GM21423 (cell line): ENCODE measurements at regions not wholly inside any gene's neighbourhood (a gene's known extent, or its start where the extent isn't known, plus 50 kb on each side); places are given as distances from the start of the nearest gene placed in this dataset.
A peak's percentile ranks its signal among the peaks of the same experiment; 100 is the strongest.
"Not testable (repeated sequence)": the region's sequence is repeated elsewhere in the genome, so short reads cannot be mapped to it uniquely, and the experiment has no call there.

Source experiments
- ATAC-seq: cut with Tn5 transposase; IDR thresholded peaks from one replicate; pipeline ENCODE4 v1.9.1; 2021; ENCODE audit warnings: mild to moderate bottlenecking, moderate library complexity; ENCODE audit not compliant: unreplicated experiment

DNA sequence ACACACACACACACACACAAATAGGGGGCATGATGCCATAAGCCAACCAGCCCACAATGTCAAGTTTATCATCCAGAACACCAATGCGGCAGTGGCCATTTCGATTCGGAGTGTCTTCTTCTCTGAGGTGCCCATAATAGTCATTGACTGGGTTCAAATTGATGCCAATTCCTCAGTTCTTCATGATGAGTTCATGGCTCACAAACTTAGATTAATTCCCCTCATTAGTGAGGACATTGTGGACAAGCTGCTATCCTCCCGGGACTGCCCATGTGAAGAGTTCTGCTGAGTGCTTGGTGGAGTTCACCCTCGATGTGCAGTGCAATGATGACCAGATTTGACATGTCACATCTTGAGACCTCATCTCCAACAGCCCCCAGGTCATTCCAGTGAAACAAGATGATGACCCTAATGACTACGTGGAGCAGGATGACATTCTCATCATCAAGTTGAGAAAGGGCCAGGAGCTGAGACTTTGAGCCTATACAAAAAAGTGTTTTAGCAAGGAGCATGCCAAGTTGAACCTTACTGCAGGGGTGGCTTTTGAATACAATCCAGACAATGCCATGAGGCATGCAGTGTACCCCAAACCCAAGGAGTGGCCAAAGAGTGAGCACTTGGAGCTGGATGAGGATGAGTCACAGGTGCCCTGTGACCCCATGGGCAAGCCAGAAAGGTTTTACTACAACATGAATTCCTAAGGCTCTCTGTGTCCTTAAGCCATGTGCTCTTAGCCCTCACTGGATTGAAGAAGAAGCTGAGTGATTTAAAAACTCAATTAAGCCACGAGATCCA, 211.6 kb upstream of the SAMSN1 start:
- no peak for ATAC-seq

DNA sequence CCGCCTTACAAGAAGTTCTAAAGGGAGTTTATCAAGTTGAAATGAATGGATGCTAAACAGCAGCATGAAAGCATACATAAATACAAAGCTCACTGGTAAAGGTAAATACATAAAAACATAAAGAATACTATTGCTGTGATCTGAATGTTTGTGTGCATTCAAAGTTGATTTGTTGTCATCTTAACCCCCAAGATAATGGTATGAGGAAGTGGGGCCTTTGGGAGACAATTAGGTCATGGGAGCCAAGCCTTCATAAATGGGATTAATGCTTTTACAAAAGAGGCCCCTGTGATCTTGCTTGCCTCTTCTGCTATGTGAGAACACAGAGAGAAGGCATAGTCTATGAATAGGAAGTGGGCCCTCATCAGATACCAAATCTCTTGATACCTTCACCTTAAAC, 209.0 kb upstream of the SAMSN1 start:
- no peak for ATAC-seq

DNA sequence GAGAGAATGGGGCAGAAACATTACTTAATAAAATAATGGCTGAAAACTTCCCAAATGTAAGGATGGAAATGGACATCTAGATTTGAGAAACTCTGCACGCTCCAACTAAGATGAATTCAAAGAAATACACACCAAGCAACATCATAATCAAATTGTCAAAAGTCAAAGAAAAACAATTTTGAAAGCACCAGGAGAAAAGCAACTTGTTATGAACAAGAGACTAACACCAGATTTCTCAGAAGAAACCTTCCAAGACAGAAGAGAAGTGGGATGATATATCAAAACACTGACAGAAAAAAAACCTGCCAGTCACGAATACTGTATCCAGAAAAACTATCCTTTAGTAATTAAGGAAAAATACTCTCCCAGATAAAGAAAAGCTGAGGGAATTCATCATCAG, 208.6 kb upstream of the SAMSN1 start:
- no peak for ATAC-seq

DNA sequence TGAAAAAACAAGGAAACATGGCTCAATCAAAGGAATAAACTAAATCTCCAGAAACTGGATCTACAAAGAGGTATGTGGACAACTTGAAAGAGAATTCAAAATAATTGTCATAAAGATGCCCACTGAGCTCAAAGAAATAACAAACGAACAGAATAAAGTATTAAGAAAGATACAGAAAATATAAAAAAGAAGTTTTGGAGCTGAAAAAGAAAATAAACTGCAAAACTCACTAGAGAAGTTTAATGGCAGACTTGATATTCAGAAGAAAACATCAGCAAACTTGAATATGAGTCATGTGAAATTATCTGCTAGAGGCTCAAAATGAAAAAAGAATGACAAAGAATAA, 208.1 kb upstream of the SAMSN1 start:
- ATAC-seq: no peak

DNA sequence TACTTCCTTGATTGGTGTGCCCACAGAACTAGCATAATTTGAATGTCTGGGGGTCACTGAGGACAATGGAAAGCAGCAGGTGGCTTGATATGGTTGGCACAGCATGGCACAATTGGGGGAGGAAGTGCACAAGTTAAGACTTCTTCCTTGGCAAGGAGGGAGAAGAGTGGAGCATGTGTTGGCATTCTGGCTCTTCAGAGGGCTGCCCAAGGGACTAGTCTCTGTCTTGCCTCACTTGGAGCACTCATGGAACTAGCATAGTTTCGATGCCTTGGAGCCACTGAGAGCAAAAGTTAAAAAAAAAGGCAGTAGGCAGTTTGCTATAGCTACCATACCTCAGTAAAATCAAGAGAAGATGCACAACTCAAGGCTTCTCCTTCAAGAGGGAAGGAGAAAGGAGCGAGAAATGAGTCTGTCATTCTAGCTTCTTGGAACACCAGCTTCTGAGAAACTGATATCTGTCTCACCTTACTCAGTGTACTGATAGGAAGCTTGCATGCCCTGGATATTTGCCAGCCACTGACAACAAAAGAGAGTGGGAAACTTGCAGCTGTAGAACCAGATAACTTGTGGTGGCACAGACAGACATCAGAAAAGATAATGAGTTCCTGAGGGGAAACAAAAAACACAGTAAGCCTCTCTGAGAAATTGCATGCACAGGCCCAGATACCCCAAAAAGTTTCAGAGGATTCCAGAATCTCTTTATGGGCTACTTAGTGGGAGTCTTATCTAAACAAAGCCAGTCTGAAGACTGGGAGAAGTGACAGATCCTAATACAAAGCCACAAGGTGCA, 207.5 kb upstream of the SAMSN1 start:
- no peak for ATAC-seq

DNA sequence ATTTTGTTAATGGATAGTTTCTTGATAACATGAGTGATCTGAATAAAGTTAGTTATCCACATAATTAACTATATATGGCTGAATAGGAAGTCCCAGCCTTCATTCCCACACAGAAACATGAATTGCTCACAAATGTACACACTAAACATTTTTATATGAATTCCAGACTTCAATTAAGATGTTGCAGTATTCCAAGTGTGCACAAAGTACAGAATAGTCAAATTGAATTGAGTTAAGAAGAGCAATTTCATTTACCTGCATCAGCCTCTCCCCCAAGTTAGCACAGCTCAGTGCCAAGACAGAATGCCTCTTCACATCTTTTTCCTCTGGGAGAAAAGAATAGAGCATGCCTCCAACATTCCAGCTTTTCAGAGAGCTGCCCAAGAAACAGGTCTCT, 207.0 kb upstream of the SAMSN1 start:
- no peak for ATAC-seq

DNA sequence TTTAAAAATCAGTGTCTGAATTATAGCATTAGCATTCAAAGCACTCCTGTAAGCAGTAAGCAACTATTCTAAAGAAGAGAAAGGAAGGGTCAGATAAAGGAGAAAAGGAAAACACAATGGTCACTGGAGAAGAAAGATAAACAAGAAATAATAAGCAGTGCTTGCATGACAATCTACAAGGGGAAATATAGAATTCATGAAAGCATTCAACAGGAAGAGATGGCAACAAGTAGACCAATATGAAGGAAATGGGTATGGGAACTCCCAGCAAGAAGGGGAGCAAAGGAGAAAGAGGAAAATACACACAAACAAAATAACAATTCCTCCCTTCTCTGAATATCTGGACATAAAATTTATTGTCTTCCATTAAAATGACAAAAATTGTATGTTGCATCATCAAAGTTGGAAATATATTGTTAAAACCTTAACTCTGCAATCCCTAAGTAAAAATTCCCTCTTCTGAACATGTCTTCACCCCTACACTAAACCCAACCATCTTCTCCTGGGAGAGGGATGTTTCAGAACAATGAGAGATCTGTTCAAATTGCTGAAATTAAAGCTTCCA, 206.3 kb upstream of the SAMSN1 start:
- ATAC-seq: no peak

DNA sequence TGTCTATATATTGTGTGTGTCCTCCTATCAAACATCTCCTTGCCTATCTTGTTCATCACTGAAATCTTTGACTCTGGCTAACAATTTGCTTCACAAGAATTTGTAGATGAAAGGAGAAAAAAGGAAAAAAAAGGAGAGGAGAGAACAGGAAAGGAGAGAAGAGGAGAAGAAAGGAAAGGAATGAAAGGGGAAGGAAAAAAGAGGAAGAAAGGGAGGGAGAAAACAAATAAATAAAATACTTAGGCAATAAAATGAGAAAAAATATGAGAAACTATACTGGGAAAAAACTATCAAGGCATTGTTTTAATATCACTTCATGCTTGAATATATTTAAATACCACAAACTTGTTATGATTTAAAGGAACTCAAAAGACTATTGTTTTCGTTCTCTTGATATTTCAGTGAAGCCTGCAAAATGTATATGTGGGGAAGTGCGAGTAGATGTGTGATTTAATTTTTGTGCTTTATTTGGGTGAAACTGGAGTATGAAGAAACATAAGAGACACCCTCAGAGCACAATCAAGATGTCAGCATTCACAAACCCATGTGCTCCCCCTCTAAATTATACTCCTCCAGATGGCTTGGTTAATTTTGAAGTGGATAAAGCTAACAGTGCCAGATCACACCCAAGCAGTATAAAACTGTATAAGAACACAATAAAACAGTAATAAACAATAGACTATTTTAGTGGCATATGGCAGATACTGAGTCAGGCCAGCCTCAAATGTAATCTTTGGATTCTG, 205.7 kb upstream of the SAMSN1 start:
- no peak for ATAC-seq

DNA sequence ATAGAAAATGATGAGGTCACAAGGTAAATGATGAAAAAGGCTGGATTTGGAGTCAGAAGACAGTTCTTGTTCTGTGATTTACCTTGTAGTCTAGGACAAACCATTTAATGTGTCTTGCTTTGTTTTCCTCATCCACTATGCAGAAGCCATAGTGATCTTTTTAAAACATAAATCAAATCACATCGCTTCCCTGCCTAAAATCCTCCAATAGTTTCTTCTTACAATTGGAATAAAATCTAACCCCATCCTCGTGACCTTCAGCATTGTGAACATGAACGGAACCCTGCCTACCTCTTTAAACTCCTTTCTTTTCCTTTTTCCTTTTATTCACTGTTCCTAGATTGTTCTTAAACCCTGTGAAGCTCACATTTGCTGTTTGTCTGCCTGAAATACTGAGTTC, 204.9 kb upstream of the SAMSN1 start:
- no peak for ATAC-seq

DNA sequence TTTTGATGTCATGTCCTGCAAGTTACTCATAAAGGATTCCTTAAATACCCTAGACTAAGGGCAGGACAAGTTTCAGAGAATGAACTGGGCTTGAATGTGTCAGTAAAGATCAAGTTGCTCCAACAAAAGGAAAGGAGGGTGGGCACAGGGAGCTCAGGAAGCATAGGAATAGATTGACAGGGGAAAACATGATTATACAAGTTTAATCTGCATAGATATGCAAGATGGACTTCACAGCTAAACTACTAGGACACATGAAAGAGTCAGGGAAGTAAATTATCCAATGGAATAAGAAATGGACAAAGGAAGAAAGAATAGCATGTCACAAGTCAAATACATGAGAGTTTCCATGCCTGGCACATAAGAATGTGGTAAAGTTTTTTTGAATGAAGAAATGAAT, 203.9 kb upstream of the SAMSN1 start:
- ATAC-seq: no peak

DNA sequence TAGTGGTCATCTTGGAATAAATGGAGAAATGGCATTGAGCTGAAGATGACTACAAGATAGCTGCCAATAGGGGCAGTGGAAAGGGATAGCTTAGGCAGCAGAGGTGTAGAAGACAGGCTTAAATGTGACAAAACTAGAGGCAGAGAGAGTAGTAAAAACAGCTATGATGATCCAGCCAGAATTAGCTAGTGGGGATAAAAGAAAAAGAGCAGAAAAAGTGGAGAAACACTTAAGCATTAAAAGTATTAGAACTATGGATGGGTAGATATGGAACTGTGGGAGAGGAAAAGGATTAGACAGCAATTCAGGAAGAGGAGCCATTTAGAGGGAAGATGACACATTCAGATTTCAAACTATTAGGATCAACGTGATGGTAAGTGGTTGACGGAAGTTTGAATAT, 202.5 kb upstream of the SAMSN1 start:
- ATAC-seq: no peak

DNA sequence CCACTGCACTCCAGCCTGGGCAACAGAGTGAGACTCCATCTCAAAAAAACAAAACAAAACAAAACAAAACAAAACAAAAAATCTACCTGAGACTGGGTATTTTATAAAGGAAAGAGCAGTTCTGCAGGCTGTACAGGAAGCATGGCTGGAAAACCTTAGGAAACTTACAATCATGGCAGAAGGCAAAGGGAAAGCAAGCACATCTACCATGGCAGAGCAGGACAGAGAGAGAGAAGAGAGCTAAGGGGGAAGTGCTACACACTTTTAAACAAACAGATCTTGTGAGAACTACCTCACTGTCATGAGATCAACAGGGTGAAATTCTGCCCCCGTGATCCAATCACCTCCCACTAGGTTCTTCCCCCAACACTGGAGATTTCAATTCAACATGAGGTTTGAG, 198.3 kb upstream of the SAMSN1 start:
- no peak for ATAC-seq

DNA sequence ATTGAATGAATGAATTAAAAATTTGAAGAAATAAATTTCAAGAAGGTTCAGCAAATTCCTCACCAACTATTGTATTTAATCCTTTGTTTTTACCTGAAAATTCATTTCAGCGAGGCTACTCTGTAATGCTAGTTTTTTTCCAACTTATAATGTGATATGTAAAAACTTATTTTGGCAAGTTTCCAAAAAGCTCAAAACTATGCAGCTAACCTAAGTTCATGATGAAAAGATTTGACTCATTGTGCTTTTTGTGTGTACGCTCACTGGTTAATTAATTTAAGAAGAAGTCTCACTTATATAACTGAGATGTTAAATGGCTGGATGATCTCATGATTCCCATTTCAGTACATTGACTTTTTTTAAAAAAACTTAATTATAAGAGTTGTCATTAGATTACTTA, 196.0 kb upstream of the SAMSN1 start:
- no peak for ATAC-seq

DNA sequence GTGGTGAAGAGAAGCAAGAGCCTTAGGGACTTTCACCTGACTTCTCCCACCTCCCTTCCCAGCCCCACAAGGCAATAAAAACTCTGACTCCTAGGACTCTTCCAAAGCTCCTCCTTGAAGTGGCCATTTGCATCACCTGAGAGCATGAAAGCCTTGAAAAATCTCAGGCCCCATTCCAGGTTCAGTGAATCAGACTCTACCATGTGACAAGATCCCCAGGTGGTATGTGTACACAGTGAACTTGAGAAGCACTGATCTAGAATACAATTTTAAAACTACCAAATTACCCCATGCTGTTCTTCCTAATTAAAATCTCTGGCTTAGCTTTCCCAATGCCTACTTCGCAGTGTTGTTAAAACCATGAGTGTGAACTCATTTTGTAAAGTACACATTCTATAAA, 195.1 kb upstream of the SAMSN1 start:
- ATAC-seq: no peak

DNA sequence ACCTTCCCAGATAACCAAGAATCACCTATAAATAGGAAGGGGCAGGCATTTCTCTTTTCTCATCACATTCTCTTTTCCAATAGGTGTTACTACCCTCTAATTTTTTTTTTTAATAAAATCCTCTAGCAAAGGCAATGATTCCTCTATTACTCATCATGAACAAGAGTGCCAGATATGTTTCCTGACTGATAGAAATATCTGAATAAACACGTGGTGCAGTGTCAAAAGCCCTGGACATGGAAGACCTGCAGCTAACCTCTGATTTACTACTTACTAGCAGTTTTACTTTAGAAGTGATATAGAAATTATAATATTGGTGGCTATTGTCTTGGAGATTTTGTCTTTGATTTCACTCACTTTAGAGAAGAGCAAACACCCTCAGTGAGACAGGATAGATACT, 194.6 kb upstream of the SAMSN1 start:
- ATAC-seq: no peak

DNA sequence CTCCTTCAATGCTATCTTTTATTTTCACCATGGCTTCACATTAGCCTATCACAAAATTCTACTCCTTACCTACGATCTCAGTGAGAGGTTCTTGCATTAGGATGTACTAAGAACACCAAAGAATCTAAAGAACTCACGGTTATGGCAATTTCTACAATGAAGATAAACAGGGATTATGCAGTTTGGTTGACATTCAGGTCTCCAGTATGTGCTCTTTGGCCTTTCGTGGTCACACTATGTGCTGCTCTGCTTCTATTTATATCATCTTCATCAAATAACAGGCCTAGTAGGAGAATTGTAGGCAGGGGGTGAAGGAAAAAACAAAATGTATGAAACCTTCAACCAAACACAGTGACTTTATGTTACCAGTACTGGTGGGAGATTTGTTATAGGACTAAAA, 194.0 kb upstream of the SAMSN1 start:
- ATAC-seq: no peak

DNA sequence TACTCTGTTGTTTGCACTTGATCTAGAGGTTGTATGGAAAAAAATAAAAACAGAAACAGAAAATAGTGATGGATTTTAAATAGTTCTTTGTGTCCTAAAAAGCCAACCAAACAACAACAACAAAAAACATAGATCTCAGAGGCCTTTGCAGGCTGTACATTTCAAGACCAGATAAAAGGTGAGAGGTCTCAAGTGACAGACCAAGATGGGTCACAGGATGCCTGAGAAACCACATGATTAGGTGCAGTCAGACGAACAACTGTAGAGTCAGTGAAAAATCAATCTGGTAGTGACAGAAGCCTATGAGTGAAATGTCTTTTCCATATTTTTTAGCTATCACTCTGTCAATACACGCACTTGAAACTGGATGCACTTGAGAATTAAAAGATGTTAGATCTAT, 193.5 kb upstream of the SAMSN1 start:
- no peak for ATAC-seq

DNA sequence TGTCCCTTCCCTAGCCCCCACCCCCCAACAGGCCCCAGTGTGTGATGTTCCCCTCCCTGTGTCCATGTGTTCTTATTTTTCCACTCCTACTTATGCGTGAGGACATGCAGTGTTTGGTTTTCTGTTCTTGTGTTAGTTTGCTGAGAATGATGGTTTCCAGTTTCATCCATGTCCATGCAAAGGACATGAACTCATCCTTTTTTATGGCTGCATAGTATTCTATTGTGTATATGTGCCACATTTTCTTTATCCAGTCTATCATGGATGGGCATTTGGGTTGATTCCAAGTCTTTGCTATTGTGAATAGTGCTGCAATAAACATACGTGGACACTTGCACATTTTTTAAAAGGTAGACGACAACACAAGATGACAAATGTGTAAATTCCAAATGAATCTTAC, 192.5 kb upstream of the SAMSN1 start:
- not testable (repeated sequence) for ATAC-seq

DNA sequence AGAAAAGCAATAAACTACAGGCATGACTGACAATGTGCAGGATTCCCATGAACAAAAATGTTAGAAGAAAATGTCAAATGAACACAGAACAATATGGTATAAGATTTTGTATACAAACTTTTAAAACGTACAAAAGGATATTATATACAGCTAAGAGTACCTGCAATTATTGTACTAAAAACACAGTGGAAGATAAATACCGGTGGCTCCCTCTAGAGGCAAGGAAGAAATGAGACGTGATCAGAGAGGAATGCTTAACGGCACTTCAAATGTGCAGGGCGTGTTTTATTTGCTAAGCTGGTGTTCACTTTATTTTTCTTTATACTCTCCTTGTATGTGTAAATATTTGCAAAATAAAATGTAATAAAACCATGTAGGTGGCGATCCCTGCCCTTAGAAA, 191.8 kb upstream of the SAMSN1 start:
- no peak for ATAC-seq

DNA sequence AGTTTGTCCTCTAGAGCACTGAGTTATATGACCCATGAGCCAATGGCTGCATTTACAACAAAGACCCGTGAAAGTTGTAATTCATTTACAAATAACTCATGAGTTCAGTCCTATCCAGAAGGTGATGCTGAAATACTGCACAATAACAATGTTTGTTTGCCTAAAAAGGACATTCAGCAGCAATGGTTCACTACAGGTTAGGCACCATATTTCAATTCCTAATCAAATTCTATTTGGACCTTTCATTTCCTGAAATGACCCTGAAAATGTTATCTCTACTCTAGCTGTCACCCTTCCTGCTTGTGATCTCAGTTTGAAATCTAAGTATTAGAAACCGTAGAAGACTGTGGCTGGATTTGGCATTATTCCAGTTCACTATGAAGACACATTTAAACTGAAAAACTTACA, 191.2 kb upstream of the SAMSN1 start:
- no peak for ATAC-seq

DNA sequence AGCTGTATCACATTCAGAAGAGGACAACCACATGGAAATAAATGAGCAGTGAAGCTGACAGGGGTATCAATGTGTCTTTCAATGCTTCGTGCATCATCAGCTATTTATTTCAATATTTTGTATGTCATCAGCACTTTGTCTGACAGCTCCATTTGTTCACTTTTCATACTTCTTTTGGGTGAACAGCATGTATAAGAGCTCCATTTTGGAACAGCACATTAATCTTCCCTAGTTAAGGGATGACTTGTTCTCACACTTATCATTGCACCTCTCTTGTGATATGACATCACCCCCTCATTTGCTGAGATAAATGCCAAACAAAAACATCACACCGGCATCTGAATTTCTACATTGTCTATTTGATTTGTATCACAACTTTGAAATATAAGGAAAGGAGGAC, 190.6 kb upstream of the SAMSN1 start:
- ATAC-seq: no peak

DNA sequence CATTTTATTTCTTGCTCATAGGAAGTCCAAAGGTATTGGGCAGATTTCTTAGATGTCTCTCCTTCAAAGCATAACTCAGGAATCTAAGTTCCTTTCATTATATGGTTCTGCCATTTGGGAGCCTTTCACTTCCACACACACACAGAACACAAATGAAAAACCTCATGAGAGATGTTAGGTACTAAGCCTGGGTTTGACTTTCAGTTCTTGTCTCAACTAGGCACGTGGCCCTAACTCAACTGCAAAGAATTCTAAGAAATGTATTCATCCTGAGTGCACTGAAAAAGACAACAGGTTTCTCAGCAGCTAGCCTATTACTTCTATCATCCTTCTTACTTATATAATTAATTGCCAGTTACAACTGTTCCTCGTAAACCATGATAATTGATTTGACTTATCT, 190.0 kb upstream of the SAMSN1 start:
- ATAC-seq: peak; percentile 71
